Cerebellar nuclear complex (tissue), 1 donor: ENCODE measurements at regions not wholly inside any gene's neighbourhood (a gene's known extent, or its start where the extent isn't known, plus 50 kb on each side); places are given as distances from the start of the nearest gene placed in this dataset.
"Not testable (repeated sequence)": the region's sequence is repeated elsewhere in the genome, so short reads cannot be mapped to it uniquely, and the experiment has no call there.

ENCODE experiments used
- DNase-seq, 2 experiments: peaks; one replicate each; lab custom pipeline; 2025; lab: John Stamatoyannopoulos, UW

DNA sequence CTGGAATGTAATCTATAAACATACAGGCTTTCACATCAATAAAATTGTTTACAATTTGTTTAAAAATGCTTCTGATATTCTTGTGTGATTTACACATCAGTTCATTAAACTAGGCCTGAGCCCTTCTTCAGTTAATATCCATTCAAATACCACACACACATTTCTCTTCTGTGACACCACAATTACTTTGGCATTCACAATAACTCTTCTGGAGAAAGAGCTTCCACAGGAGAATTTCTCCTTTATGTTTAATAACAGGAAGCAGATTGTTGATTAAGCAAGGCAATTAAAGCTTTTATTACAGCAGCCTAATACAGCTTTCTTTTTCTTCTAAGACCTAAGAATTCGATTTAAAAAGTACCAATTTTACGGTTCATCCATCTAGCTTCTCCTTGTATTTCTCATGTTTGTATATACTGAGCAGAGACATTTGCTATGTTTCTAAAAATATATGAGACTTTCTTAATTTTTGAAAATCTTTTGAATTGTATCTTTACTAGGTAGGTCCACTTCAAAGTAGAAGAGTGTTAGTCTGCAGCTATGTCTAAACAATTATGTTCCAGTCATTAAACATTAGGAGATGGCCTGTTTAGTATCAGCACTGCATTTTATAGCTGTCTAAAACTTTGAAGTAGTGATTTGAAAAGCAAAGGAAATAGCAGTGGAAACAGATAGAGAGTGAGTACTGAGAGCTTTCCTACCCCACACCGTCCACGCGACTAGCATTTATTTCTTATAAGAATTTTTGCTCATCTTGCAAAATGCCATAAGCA, 511.1 kb upstream of the UBE2E2 start:
- no peak for DNase-seq

DNA sequence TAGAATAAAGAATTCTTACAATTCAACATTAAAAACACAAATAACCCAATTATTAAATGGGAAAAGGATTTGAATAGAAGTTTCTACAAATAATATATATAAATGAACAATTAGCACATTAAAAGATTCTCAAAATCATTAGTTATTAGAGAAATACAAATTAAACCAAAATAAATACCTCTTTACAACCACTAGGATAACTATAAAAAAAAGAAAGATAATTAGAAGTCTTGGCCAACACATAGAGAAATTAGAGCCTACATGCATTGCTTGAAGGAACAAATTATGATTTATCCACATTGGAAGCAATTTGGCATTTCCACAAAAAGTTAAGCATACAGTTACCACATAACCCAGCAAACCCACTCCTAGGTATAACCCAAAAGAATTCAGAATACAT, 502.3 kb upstream of the UBE2E2 start:
- DNase-seq, result no peak

DNA sequence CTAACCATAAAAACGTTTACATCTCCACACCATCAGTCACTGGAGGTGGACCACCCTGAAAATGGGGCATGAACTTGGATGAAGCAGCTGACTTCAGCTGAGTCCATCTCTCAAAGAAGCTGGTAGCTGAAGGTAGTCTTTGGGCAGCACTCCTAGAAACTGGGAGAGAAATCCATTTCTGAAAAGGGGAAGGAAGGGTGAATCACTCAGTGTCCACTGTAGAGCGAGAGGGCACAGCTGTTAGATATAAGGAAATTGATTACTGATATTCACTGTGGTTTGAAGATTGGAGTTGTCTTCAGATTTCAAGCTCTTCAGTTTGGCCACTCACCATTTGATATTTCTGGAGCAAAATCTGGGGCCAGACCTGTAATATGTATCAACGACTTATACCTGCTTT, 499.0 kb upstream of the UBE2E2 start:
- no peak for DNase-seq

DNA sequence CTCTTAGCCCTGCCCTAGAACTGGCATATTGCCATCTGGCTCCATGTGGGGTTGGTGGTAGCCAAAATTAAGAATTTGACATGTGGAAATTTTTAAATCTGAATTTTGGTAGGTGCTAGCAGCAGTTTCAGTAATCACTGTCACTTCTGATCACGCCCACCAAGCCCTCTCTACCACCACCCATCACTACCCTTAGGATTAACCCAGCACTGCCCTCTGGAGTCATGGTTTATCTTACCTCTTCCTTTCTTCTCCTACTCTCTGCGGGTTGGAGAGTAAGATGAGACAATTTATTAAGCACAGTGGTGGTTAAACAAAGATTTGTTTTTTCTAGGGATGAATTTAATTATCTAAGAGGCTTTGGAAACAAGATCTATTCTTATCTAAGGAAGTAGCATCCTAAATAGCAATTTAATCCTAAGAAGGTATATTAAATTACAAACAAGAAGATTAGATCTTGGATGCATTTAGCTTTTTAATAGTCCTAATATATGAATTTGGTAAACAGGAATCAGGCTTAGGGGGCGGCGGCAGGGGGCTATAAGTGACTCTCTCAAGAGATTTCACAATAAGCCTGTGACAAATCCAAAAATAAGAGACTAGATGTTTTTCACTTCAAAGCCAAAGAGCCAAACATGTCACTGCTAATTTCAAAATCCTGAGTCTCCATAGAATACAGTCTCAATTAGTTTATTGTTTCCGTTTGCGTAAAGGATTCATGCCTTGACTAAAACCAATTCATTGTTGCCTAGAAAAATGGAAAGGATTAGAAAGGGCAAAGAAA, 498.4 kb upstream of the UBE2E2 start:
- DNase-seq, result no peak

DNA sequence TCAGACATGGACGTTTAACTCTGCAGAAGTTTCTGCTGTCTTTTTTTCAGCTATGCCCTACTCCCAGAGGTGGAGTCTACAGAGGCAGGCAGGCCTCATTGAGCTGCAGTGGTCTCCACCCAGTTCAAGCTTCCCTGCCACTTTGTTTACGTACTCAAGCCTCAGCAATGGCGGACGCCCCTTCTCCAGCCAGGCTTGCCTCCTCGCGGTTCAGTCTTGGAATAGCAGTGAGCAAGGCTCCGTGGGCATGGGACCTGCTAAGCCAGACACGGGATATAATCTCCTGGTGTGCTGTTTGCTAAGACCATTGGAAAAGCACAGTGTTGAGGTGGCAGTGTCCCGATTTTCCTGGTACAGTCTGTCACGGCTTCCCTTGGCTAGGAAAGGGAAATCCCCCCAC, 496.2 kb upstream of the UBE2E2 start:
- DNase-seq, result not testable (repeated sequence)

DNA sequence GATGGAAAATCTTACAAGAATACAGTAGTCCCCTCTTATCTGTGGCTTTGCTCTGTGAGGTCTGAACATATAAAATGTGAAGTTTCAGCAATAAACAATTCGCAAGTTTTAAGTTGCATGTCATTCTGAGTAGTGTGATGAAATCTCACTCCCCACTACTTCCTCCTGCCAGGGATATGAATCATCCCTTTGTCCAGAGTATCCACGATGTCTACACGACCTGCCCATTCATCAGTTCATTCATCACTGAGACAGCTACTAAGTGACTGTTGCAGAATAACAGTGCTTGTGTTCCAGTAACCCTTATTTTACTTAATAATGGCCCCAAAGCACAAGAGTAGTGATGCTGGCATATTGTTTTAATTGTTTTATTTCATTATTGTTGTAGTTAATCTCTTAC, 489.2 kb upstream of the UBE2E2 start:
- DNase-seq, result no peak

DNA sequence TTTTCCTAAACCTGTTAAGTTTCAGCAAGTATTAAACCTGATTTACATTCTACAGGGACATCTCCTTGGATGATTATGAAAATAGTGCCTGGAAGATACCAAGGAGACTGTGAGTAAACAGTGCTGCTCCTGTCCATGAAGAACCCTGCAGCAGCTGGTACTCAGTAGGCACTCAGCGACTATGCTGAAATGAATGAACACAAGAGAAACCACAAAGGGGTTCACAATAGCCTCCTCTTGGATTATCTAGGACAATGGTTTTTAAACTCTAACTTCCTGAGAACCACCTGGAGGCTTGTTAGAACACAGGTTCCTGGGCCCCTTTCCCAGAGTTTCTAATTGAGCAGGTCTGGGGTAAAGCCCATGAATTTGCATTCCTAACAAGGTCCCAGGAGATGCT, 488.4 kb upstream of the UBE2E2 start:
- DNase-seq, result no peak

DNA sequence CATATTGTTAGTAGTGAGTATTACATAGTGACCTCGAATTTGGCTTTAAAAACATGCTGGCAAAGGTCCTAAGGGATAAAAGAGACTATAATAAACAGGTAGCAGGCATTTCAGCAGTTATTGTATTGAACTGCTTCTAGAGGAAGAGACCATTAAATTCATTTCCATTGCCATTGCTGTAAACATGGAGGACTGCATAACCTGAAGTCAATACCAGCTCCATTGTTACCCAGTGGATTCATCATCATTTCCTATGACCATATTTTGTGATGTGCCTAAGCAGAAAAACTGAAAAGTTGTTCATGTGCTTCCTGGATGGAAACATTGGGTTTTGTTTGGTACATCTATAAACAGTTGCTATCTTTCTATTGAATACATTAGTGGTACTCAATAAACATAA, 482.5 kb upstream of the UBE2E2 start:
- no peak for DNase-seq

DNA sequence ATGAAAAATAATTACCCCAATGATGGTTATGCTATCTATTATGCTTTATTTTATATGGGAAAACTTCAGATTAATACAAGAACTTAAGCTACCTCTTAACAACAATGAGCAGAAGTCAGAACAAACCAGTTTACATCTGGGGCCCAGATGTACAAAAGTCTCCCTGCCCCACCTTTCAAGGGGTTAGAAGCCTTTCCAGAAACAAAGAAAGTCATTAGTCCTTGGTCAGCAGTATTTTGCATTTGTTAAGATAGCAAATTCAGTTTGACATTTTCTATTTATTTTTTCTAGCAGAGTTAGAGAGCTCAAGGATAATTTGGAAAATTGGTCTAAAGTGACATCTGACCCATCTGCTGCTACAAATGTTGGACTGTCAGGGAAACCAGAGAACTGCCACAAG, 478.7 kb upstream of the UBE2E2 start:
- no peak for DNase-seq

DNA sequence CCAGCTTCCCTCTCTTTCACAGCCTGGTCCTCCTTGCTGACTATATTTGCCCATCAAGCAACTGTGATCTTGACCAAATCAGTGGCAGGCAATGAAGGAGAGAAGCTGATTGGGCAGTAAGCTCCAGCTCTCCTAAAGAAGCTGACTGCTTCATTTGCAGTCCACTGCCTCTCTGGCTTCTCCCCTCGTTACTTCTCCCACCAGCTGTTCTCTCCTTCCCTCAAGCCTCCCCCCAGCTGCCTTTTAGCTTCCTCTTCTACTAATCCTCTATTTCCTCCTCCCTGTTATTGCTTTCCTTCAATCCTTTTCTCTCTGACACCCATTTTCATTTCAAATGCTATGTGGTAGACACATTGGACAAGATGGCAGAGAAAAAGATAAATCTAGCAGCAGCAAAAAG, 474.7 kb upstream of the UBE2E2 start:
- DNase-seq, result no peak

DNA sequence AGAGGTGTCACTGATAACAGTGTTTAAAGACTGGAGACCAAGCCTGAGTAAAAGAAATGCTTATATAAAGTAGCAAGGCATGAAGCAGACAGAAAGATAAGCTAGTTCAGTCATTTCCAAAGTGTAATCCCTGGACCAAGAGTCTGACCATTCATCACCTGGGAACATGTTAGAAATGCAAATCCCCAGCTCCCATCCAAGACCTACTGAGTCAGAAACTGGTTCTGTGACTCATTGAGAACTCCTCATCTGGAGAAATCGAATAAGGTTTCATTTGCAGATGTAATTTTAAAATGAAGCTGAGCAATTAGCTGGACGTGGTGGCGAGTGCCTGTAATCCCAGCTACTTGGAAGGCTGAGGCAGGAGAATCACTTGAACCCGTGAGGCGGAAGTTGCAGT, 473.9 kb upstream of the UBE2E2 start:
- DNase-seq, result no peak

DNA sequence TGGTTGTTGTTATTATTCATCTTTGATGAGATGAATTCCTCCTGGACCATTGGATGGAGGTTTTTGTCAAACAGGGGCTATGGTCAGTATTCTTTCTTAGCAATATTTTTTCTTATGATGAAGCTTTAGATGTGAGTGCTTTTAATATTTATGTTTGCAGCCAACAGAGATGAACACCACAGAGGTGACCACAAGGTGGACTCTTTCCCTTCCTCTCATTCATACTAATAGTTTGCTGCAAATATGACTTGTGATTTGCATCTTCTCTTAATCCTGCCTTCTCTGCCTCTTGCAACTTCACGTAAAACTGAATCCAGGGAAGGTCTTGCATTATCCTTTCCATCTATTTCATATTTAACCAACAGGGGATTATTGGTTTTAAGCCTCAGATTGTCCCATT, 473.1 kb upstream of the UBE2E2 start:
- no peak for DNase-seq

DNA sequence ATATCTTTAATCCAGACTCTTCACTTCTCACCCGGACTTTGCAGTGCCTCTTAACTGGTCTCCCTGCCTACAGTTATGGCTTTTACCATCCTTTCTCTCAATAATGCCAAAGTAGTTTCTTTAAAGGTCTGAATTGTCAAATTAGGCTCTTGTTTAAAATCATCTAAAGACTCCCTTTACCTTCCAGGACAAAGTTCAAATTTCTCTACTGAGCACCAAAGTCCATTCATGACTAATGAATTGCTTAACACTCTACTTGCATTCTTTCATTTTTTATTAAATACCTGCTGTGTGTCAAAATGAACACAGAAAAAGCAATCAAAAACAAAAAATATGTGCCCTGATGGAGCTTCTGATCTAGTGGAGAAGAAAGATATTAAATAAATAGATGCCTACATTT, 472.4 kb upstream of the UBE2E2 start:
- DNase-seq, result no peak

DNA sequence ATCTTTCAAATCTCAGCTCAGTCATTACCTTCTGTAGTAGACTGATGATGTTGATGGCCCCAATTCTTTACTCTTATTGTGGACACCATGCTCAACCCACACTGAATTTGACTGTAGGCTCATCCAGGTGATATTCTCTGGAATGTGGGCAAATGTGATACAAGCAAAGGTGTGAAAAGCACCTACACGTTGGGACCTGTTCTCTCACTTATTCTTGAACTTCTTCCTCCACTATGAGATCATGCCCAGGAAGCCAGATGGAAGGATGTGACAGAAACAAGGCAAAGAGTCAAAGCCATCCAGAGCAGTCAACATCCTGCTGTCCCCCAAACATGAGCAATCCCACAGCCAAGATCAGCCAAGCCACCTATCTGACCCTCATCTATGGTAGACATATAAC, 471.2 kb upstream of the UBE2E2 start:
- DNase-seq, result no peak

DNA sequence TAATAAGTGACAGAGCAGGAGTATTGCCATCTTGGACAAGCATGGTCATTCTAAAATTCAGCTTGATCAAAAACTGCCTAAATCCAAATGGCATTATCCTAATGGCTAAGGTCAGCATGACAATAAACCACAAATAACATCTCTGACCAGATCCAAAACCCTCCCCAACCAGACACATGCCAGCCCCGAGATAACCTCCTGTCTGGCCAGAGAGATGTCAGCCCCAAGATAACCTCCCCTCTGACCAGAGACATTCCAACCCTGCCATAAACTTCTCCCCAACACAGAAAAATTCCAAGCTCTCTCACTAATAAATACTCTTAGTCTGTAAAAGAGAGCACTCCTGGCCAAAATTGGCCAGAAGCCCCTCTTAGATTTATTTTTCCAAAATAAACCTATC, 470.5 kb upstream of the UBE2E2 start:
- no peak for DNase-seq

DNA sequence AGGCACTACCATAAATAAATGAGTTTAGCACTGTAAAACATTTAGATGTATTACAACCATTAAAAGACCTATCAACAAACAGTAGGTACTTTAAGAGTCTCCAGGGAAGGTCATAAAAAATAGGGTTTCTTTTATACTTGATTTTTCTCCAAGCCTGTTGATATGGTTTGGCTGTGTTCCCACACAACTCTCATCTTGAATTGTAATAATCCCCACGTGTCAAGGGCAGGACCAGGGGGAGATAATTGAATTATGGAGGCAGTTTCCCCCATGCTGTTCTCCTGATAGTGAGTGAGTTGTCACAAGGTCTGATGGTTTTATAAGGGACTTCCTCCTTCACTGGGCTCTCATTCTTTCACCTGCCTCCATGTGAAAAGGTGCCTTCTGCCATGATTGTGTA, 468.9 kb upstream of the UBE2E2 start:
- no peak for DNase-seq

DNA sequence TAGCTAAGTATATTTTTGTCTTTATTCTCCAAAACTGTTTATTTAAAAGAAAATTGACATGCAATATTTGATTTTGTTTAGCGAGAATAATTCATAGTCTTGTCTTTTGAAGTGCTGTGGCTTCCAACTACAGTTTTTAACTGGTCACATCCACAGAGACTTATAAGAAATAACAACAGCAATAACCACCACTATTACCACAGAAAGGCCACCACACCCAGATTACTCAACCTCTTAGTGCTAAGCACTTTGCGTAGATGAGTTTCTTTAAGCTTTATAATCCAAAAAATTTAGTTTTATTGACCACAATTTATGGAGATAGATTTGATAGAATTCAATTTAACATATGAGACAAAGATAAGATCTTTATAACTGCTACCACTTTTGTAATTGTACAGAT, 468.4 kb upstream of the UBE2E2 start:
- DNase-seq, result no peak

DNA sequence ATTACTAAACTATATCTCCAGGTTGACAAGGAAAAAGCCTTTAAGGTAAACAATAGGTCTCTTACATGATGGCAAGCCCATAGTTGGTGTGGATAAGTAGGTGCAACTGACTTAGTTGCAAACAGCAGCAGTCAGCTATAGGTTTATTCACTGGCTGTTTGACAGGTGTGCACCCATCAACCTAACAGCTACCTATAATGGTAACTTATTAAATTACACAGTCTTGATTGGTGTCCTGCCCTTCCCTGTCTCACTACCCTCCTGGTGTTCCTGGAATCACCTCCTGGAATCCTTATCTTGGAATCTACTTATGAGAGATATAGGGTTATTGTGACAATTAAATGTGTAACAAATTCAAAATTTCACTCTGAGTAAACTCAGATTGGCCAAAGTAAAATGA, 467.8 kb upstream of the UBE2E2 start:
- no peak for DNase-seq

DNA sequence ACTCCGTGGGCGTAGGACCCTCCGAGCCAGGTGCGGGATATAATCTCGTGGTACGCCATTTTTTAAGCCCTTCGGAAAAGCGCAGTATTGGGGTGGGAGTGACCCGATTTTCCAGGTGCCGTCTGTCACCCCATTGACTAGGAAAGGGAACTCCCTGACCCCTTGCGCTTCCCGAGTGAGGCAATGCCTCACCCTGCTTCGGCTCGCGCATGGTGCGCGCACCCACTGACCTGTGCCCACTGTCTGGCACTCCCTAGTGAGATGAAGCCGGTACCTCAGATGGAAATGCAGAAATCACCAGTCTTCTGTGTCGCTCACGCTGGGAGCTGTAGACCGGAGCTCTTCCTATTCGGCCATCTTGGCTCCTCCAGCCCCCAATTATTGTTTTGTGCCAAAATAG, 459.7 kb upstream of the UBE2E2 start:
- not testable (repeated sequence) for DNase-seq

DNA sequence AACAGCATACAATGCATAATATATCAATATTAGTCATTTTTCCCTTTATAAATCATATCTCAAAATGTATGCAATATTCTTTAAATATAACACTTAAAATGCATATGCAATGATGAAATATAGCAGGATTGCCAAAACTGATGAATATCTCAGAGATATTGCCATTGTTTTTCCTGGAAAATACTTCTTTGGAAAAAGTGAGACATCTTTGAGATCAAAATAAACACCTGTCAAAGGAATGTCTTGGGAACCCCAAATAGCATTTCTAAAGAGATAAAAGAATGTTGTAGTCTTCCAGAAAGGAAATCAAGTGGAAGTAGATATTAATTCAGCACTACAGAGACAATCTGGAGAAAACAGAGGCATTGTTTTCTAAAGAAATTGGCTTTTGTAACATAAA, 457.8 kb upstream of the UBE2E2 start:
- DNase-seq, result no peak

DNA sequence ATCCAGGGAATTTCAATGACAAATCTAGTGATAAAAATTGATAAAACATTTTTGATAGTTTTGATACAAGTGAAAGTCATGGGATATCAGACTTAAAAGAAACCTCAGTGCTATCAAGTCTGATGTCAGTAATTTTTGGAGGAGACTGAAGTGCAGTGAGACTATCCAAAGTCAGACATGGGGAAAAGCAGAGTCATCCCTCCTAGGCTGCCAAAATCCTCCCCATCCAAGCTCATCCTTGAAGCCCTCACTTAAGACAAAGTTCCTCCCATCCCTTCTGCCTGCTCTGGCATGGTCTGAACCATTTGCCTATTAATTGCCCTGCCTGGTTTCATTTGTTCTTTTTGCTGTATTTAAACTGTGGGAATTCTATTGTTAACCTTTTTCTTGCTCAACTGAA, 456.9 kb upstream of the UBE2E2 start:
- no peak for DNase-seq

DNA sequence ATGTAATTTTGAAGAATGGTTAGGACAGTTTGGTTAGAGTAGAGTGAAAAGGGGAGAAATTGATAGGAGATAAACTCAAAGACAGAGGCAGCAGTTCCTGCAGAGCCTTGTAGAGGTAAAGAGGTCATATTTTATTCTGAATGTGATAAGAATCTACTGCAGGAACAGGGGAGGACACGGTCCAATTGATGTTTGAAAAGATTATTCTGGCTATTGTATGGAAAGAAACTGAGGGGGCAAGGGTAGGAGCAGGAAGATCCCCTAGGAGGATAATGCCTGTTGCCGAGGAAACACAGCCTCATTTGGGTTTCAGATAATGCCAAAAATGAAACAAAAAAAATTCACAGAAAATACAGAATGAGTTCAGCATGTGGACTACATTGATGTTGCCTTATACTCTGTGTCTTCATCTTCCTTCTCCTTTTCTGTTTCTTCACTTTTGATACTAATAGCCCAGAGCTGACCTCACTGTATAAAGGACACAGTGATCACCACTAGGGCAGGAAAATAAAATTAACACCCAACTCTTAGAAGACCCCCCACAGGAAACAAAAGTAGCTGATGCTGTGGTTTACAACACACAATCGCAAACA, 454.6 kb upstream of the UBE2E2 start:
- DNase-seq, result no peak

DNA sequence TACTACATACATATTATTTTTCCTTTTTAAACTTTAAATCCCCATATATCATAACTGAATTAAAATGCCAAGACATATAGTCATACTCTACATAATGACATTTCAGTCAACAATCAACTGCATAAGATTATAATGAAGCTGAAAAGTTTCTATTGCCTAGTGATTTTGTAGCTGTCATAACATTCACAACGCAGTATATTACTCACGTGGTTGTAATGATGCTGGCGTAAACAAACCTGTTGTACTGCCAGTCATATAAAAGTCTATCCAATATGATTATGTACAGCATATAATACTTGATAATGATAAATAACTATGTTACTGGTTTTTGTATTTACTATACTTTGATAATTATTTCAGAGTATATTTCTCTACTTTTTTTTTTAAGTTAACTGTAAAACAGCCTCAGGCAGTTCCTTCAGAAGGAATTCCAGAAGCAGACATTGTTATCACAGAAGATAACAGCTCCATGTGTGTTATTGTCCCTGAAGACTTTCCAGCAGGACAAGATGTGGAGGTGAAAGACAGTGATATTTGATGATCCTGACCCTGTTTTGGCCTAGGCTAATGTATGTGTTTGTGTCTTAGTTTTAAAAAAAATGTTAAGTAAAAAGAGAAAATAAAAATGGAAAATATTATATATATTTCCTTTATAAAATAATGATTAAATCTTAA, 443.4 kb upstream of the UBE2E2 start:
- DNase-seq, result no peak
